ENCODE measurements at regions not wholly inside any gene's neighbourhood (a gene's known extent, or its start where the extent isn't known, plus 50 kb on each side); places are given as distances from the start of the nearest gene placed in this dataset.

- no peaks in the 10 kb centered on the region for H3K36me3 Mint-ChIP-seq (ENCODE audit: unreplicated experiment)
- peaks cover 22% of the 10 kb centered on the region for H3K9me3 Mint-ChIP-seq (ENCODE audit: unreplicated experiment)
- TF ChIP-seq CTCF (IDR thresholded peaks at IDR 0.05) = no peak
- no peaks in the 10 kb centered on the region for H3K27me3 Mint-ChIP-seq (ENCODE audit: unreplicated experiment)
- no peak overlapping the region for H3K4me3 Mint-ChIP-seq (ENCODE audit: unreplicated experiment)
- DNase-seq (ENCODE audit: extremely low spot score, unreplicated experiment) = peak; percentile 66
- no peaks in the 10 kb centered on the region for H3K4me1 Mint-ChIP-seq (ENCODE audit: unreplicated experiment)
- no peak overlapping the region for H3K27ac Mint-ChIP-seq (ENCODE audit: unreplicated experiment)
These were observed 50.0 kb upstream of the ZNF716 start for GRCh38 chr7:57399972-57400371.
